ENCODE measurements at regions not wholly inside any gene's neighbourhood (a gene's known extent, or its start where the extent isn't known, plus 50 kb on each side); places are given as distances from the start of the nearest gene placed in this dataset.

- no peak for DNase-seq (ENCODE audit: low read depth in 2 of 2)
Measured at GRCh38 chr13:105377452-105377851, 1158.0 kb downstream of the EFNB2 start.

DNA sequence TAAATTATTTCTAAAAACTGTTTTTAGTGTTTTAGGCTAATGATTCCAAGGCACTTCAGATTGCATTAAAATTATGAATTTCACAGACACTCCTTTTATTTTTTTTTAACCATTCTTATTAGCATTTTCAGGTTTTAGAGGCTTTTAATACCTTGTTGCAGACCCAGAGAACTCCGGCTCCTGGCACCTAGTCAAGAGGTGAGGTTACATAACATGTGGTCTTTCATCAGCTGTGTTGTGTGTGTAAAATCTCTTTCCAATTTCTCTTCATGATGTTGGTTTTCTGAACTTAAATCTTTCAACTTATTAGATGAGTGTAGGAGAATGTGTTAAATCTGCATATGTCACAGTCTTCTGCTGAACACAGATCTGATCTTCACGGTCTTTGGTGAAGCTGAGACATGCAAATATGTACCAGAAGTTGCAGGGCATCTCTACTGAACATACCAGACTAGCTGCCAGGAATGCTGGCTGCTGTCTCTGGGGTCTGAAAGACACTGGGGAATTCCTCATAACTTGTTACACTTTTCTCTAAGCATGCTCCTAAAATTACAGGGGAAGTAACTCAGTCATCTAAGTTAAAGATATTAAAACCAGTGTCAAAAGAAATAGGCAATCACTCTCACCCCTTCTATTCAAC lies 1165.3 kb downstream of the EFNB2 start:
- no peak for DNase-seq (ENCODE audit: low read depth in 2 of 2)

DNA sequence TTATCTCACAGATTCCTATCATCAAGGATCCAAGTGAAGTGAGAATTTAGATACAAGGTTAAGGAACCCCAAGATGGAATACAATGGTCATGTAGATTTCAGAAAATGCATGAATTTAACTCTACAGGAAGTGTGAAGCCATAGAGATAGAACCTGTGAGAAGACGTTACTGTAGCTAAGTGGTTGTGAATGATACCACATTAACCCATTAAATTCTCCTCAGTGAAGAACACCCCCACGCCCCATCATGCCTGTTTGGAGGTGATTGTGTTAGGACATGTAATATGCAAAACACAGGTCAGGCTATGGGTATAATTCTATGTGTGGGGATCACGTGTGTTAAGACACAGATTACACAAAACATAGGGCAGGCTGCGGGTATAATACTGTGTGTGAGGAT lies 1166.7 kb downstream of the EFNB2 start:
- DNase-seq (ENCODE audit: low read depth in 2 of 2), result no peak

- DNase-seq (ENCODE audit: low read depth in 2 of 2), result no peak
Measured at GRCh38 chr13:105365831-105366230, 1169.6 kb downstream of the EFNB2 start.

GRCh38 chr13:105365021-105365550 lies 1170.4 kb downstream of the EFNB2 start:
- no peak for DNase-seq (ENCODE audit: low read depth in 2 of 2)

DNA sequence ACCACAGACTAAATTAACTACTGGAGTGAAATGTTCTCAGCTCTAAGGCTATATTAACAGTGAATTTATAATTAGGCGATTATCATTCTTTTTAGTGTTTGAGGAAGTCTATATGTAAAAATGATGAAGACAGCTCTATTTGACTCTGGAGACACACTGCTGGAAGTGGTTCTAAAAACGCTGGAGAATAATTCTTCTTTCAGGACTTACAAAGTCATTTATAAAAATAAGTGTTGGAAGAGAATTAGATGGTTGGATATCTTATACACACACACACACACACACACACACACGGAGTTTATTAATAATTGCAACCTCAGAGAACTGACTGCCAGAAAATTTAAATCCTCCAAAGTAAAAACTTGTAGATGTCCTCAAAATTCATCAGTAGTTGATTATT lies 1171.3 kb downstream of the EFNB2 start:
- no peak for DNase-seq (ENCODE audit: low read depth in 2 of 2)

DNA sequence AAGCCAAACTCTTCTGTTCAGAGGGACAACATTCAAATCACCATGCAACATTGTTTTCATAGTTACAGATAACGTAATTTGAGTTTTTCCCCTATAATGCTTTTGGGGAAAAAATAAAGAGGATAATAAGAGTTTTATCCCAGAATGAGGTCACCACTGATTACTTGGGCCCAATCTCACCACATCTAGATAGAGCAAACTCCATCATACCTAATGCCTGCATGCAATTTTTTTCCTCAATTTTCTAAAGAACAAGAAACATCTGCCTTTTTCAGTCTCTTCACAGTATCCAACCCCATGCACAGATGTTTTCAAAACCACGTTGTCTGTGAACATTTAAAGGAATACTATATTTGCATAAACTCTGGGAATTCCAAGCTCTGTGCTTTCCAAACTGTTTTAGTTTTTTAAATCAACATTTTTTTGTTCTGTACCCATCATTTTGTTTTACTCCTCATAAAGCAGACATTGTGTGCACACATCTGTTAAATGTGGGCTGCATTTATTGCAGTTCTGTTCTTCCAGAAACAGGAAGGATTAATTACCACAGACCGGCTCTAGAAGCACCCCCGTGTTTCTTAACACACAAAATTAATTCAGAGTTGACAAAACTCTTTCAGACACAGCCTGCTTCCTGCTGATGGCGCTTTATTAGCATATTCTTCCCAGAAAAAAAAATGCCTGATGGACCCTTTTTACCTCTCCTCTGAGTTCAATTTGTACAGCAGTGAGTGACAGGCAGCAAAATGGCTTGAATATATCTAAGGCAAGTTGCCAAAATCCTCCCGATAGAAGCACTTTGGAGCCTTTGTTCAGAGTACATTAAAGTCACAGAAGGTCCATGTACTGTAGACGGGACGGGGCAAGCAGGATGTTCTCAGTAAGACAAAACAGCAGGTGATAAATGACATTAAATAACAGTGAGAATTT lies 1171.9 kb downstream of the EFNB2 start:
- DNase-seq (ENCODE audit: low read depth in 2 of 2), result no peak

DNA sequence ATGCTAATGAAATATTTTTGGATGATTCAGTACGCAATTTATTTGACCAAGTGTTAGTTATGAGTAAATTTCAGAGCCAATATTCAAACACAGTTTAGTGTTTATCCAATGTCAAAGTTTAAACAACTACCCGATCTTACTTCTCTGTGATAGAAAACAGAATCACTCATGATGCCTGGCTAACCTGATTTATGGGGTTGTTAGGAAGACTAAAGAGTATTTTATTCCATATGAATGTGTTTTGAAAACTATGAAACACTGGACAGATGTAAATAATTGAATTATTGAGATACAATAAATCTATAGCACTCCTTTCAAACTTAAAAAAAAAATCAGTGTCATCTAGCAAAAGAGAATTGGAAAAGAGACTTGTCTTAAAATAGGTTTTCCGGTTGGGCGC lies 1181.8 kb downstream of the EFNB2 start:
- DNase-seq (ENCODE audit: low read depth in 2 of 2), result no peak

- no peak for DNase-seq (ENCODE audit: low read depth in 2 of 2)
Measured at GRCh38 chr13:105349082-105349723, 1186.3 kb downstream of the EFNB2 start.

GRCh38 chr13:105346141-105346775 lies 1189.2 kb downstream of the EFNB2 start:
- DNase-seq (ENCODE audit: low read depth in 2 of 2), result no peak

DNA sequence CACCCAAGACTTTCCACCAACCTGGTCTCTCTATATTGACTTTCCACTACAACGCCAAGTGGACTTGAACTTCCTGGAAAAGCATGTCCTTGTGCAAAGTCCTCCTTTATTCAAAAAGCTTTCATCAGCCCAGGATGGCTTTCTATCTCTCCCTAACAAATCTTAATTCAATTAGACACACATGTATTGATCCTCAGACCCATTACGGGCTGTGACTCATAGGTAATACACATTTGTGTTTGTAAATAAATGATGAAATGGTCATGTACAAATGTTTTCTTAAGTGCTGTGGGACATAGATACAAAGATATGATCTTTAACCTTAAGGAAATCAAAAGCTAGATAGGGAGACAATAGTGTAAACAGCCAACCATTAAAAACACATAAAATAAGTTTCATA lies 1189.7 kb downstream of the EFNB2 start:
- no peak for DNase-seq (ENCODE audit: low read depth in 2 of 2)

- no peak for DNase-seq (ENCODE audit: low read depth in 2 of 2)
Measured at GRCh38 chr13:105345131-105345530, 1190.3 kb downstream of the EFNB2 start.

- DNase-seq (ENCODE audit: low read depth in 2 of 2), result no peak
Measured at GRCh38 chr13:105343134-105343806, 1192.2 kb downstream of the EFNB2 start.

DNA sequence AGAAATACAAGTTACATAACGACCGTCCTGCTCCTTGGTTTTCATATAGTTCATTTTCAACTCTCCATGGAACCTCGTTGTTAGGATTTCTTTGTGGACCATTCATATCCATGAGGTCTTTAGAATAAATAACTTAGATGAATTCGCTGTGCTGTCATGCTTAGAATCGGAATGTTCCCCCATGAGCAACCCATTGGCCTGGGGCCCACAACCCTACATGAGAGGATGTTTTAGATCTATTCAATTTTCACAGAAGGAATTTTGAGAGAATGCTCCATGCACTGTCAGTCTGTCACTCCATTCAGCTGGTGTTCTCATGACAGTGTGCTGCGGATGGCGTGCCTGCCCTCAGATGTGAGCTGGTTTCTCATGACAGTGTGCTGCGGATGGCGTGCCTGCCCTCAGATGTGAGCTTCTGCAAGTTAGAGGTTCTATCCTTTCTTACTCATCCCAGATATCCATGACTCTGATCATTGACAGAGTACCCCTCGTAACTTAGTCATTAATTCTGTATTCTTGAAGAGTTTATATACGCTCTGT lies 1193.1 kb downstream of the EFNB2 start:
- DNase-seq (ENCODE audit: low read depth in 2 of 2), result no peak

DNA sequence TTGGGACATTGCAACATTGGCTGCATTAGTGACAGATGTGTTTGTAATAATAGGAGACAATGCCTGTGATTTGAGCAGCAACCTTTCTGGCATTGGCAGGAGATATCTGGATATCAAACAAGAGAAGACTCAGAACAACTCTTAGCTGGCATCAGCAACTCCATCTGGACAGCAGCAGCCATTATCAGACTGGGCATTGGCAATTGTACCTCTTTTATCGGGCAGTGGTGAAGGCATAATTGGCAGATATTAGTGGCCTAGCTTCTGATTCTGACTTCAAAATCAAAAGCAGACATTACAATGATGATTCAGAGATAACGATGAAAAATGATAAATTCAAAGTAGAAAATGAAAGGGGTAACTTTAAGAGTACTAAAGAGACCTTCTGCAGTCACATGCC lies 1193.7 kb downstream of the EFNB2 start:
- no peak for DNase-seq (ENCODE audit: low read depth in 2 of 2)

- DNase-seq (ENCODE audit: low read depth in 2 of 2), result no peak
Measured at GRCh38 chr13:105341256-105341655, 1194.2 kb downstream of the EFNB2 start.

- no peak for DNase-seq (ENCODE audit: low read depth in 2 of 2)
Measured at GRCh38 chr13:105340061-105340606, 1195.3 kb downstream of the EFNB2 start.

DNA sequence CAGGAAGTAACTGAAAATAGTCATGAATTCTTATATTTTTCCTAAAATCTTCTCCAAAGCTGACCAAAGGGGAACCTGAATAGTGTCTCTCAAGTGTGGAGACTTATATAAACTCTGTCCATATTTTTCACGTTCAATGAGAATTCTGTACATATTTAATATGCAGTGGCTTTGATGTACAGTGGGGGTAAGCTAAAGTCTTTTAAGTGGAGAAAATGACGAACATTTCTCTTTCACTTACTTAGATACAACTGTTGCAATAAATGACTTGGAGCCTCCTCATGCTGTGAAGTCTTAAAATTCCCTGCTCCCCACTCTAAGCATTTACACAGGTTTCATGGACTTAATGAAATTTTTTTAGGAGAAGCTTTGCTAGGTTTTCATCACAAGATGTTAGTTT lies 1196.7 kb downstream of the EFNB2 start:
- DNase-seq (ENCODE audit: low read depth in 2 of 2), result no peak

DNA sequence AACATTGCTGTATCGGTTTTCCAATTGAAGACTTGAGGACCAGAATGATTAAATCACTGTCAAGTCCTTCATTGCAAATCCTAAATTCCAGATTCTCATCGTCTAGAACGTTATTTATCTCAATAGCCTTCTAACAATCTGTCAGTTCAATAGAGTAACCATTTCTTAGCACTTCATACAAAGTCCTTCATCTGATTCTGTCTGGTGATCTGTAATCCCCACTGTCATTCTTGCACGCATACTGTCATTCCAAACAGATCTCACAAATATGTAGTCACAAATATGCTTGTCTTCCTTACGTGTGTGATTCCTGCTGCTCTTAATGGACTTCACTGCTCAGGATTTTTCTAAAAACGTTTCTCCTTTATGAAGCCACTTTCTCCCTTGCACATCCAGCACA lies 1197.5 kb downstream of the EFNB2 start:
- no peak for DNase-seq (ENCODE audit: low read depth in 2 of 2)

GRCh38 chr13:105336706-105337576 lies 1198.5 kb downstream of the EFNB2 start:
- DNase-seq (ENCODE audit: low read depth in 2 of 2), result no peak

Measured in stimulated activated CD8-positive, alpha-beta memory T cell treated with anti-CD3 and anti-CD28 coated beads, Interleukin-15, amount 100 ng/mL, for 4 hours (primary cell).